Panc1 (cell line): ENCODE measurements at regions not wholly inside any gene's neighbourhood (a gene's known extent, or its start where the extent isn't known, plus 50 kb on each side); places are given as distances from the start of the nearest gene placed in this dataset.

Experiments used
- SIN3A ChIP-seq: IDR thresholded peaks from 2 replicates; pipeline ENCODE4 v1.6.1; 2012; ENCODE audit warnings: low read depth, mild to moderate bottlenecking, low read length, moderate library complexity, borderline replicate concordance; ENCODE audit not compliant: insufficient read depth
- TF ChIP-seq, protein P1 (sequence below): fragments of 450-650 bp; IDR thresholded peaks from 2 replicates; pipeline ENCODE4 v1.5.1; 2017; ENCODE audit warnings: mild to moderate bottlenecking

DNA sequence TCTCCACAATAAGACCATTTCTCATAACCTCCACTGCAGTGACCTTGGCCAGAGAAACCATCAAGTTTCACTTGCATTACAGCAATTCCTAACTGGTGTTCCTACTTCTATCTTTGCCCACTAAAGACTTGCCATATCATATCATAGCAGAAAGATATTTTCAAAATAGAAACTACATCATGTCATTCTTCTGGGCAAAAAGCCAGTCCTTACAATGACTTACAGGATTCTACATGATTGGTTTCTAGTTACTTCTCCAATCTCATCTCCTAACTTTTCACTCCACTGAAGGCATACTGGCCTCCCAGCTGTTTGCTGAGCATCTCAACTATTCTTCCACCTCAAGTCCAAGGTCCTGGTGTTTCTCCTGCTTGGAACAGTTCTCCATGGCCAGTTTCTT is 151.4 kb downstream of the HNMT start:
- TF ChIP-seq SIN3A, result no peak
- TF ChIP-seq, protein P1, sequence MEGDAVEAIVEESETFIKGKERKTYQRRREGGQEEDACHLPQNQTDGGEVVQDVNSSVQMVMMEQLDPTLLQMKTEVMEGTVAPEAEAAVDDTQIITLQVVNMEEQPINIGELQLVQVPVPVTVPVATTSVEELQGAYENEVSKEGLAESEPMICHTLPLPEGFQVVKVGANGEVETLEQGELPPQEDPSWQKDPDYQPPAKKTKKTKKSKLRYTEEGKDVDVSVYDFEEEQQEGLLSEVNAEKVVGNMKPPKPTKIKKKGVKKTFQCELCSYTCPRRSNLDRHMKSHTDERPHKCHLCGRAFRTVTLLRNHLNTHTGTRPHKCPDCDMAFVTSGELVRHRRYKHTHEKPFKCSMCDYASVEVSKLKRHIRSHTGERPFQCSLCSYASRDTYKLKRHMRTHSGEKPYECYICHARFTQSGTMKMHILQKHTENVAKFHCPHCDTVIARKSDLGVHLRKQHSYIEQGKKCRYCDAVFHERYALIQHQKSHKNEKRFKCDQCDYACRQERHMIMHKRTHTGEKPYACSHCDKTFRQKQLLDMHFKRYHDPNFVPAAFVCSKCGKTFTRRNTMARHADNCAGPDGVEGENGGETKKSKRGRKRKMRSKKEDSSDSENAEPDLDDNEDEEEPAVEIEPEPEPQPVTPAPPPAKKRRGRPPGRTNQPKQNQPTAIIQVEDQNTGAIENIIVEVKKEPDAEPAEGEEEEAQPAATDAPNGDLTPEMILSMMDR, result no peak
